ENCODE measurements at regions not wholly inside any gene's neighbourhood (a gene's known extent, or its start where the extent isn't known, plus 50 kb on each side); places are given as distances from the start of the nearest gene placed in this dataset.

DNA sequence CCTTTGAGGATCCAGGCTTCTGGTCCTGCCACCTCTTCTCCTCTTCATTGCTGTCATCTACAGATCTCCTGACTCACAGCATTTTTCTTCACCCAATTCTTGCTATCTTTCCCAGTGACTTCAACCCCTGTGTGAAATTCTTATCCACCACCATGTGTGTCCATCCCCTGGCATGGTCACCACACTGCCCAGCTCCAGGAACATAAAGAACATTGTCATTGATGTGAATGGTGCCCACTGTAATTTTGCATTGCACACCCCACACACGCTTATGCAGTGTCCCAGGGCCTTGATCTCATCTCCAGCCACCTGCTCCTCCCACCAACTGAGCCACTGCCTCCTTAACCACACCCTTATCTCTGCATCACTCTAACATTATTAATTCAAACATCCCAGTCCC is 85.3 kb downstream of the C1D start:
- intact Hi-C loops (cut with micrococcal nuclease): no loop called here
- TF ChIP-seq POLR2AphosphoS5 (IDR thresholded peaks at IDR 0.05; ENCODE audit: low read depth, low read length) (no peak), EZH2phosphoT487 (IDR thresholded peaks at IDR 0.05; ENCODE audit: borderline replicate concordance) (no peak), SP1 (IDR thresholded peaks at IDR 0.05; ENCODE audit: low read depth) (no peak), SIN3A (IDR thresholded peaks at IDR 0.05; ENCODE audit: low read depth) (no peak), TCF7L2 (IDR thresholded peaks at IDR 0.05; ENCODE audit: borderline replicate concordance, extremely low read depth, insufficient read depth, insufficient read length) (no peak), ELF1 (IDR thresholded peaks at IDR 0.05; ENCODE audit: borderline replicate concordance, low read depth) (no peak)
- TF ChIP-seq, protein P1, sequence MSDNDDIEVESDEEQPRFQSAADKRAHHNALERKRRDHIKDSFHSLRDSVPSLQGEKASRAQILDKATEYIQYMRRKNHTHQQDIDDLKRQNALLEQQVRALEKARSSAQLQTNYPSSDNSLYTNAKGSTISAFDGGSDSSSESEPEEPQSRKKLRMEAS (IDR thresholded peaks at IDR 0.05): no peak
- TF ChIP-seq, protein P2, sequence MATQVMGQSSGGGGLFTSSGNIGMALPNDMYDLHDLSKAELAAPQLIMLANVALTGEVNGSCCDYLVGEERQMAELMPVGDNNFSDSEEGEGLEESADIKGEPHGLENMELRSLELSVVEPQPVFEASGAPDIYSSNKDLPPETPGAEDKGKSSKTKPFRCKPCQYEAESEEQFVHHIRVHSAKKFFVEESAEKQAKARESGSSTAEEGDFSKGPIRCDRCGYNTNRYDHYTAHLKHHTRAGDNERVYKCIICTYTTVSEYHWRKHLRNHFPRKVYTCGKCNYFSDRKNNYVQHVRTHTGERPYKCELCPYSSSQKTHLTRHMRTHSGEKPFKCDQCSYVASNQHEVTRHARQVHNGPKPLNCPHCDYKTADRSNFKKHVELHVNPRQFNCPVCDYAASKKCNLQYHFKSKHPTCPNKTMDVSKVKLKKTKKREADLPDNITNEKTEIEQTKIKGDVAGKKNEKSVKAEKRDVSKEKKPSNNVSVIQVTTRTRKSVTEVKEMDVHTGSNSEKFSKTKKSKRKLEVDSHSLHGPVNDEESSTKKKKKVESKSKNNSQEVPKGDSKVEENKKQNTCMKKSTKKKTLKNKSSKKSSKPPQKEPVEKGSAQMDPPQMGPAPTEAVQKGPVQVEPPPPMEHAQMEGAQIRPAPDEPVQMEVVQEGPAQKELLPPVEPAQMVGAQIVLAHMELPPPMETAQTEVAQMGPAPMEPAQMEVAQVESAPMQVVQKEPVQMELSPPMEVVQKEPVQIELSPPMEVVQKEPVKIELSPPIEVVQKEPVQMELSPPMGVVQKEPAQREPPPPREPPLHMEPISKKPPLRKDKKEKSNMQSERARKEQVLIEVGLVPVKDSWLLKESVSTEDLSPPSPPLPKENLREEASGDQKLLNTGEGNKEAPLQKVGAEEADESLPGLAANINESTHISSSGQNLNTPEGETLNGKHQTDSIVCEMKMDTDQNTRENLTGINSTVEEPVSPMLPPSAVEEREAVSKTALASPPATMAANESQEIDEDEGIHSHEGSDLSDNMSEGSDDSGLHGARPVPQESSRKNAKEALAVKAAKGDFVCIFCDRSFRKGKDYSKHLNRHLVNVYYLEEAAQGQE (IDR thresholded peaks at IDR 0.05; ENCODE audit: low read depth): no peak
- TF ChIP-seq, protein P3, sequence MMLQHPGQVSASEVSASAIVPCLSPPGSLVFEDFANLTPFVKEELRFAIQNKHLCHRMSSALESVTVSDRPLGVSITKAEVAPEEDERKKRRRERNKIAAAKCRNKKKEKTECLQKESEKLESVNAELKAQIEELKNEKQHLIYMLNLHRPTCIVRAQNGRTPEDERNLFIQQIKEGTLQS (IDR thresholded peaks at IDR 0.05): no peak
- H3K27me3 ChIP-seq (ENCODE audit: insufficient read depth, low read length): peaks cover 29% of the 10 kb centered on the region
- ATAC-seq (no peak), DNase-seq (ENCODE audit: low read depth, low spot score) (no peak)
- no peak overlapping the region for H3K9ac ChIP-seq (ENCODE audit: low read length)
- no peak overlapping the region for H3K4me3 ChIP-seq (replicated peaks in 1 of 2; ENCODE audit: low read depth in 1 of 2, low read length in 2 of 2)
- no peak overlapping the region for H3K27ac ChIP-seq (ENCODE audit: low read depth, low read length)
- no peaks in the 10 kb centered on the region for H3K79me2 ChIP-seq (ENCODE audit: insufficient read depth, low read length)
- no peaks in the 10 kb centered on the region for H3K9me2 ChIP-seq (ENCODE audit: insufficient read depth)
- ChIA-PET CTCF (no interaction called here), POLR2A (no interaction called here), RAD21 (ENCODE audit: low non-redundant PET in 1 of 2, low total read pairs in 2 of 2, uncharacterized antibody in 2 of 2, unreplicated experiment in 2 of 2) (no interaction called here)
- H3K36me3 ChIP-seq (ENCODE audit: control insufficient read depth in 1 of 2, insufficient read depth in 2 of 2, low read length in 2 of 2): no peaks in the 10 kb centered on the region
- H3K4me1 ChIP-seq (ENCODE audit: control insufficient read depth in 1 of 2, insufficient read depth in 2 of 2, low read length in 2 of 2): no peaks in the 10 kb centered on the region
- H2AFZ ChIP-seq (ENCODE audit: low read depth, low read length, poor library complexity, severe bottlenecking): no peak overlapping the region
- BruUV-seq (replicated peaks): no TSS peak
- H3K9me3 ChIP-seq (ENCODE audit: control insufficient read depth in 1 of 2, insufficient read depth in 1 of 2, low read depth in 1 of 2, low read length in 2 of 2): no peaks in the 10 kb centered on the region; a peak in 1 of 4 replicates
- H3K4me2 ChIP-seq (ENCODE audit: low read length): no peak overlapping the region
- no peaks in the 10 kb centered on the region for H4K20me1 ChIP-seq (ENCODE audit: insufficient read depth)

Measured in HCT116 (cell line).